Keratinocyte (primary cell): ENCODE measurements at regions not wholly inside any gene's neighbourhood (a gene's known extent, or its start where the extent isn't known, plus 50 kb on each side); places are given as distances from the start of the nearest gene placed in this dataset.

Experiments
- DNase-seq: peaks from one replicate; pipeline ENCODE4 v3.0.0-alpha.2; 2011; ENCODE audit warnings: low read depth, missing footprints, low spot score
- FAIRE-seq: peaks from 2 replicates; lab custom pipeline; 2011; peaks lifted over from hg19 to GRCh38; lab: Jason Lieb, UNC
- H2AFZ ChIP-seq: 2 replicates; pipeline ENCODE4 v1.6.0; 2012; ENCODE audit warnings: low read length, control low read depth, inconsistent platforms; ENCODE audit not compliant: control insufficient read depth
- H3K27ac ChIP-seq: 2 replicates; pipeline ENCODE4 v1.5.1; 2011; ENCODE audit warnings: low read length; ENCODE audit not compliant: control insufficient read depth, insufficient read depth
- H3K27me3 ChIP-seq: 3 replicates; pipeline ENCODE4 v1.6.0; 2011; ENCODE audit warnings: low read length; ENCODE audit not compliant: control insufficient read depth, insufficient read depth; ENCODE audit errors: extremely low read depth
- H3K36me3 ChIP-seq, 2 experiments: 2 replicates in 1 of 2; 3 replicates in 1 of 2; pipeline ENCODE4 v1.5.1; 2011; ENCODE audit warnings: low read length in 2 of 2, mild to moderate bottlenecking in 1 of 2; ENCODE audit not compliant: control insufficient read depth in 2 of 2, insufficient read depth in 2 of 2; ENCODE audit errors: extremely low read depth in 1 of 2
- H3K4me1 ChIP-seq: 3 replicates; pipeline ENCODE4 v1.5.1; 2011; ENCODE audit warnings: low read length; ENCODE audit not compliant: control insufficient read depth, insufficient read depth; ENCODE audit errors: extremely low read depth
- H3K4me2 ChIP-seq: 3 replicates; pipeline ENCODE4 v1.6.0; 2011; ENCODE audit warnings: low read depth, low read length; ENCODE audit not compliant: control insufficient read depth, insufficient read depth; ENCODE audit errors: extremely low read depth
- H3K4me3 ChIP-seq, 3 experiments: fragments of 200-600 bp in 1 of 3; sonication (generic) in 1 of 3; 2 replicates in 2 of 3; 3 replicates in 1 of 3; pipeline ENCODE4 v1.5.1; 2011 to 2016; ENCODE audit warnings: low read length in 3 of 3, mild to moderate bottlenecking in 3 of 3, control low read depth in 2 of 3, inconsistent platforms in 1 of 3, low read depth in 1 of 3, mixed read lengths in 1 of 3, mixed run types in 1 of 3, moderate library complexity in 1 of 3; ENCODE audit not compliant: control insufficient read depth in 2 of 3, insufficient read depth in 2 of 3; ENCODE audit errors: extremely low read depth in 1 of 3
- H3K79me2 ChIP-seq: 2 replicates; pipeline ENCODE4 v1.6.0; 2012; ENCODE audit warnings: low read length; ENCODE audit not compliant: control insufficient read depth, insufficient read depth
- H3K9ac ChIP-seq: 3 replicates; pipeline ENCODE4 v1.6.0; 2011; ENCODE audit warnings: low read length; ENCODE audit not compliant: control insufficient read depth, insufficient read depth; ENCODE audit errors: extremely low read depth
- H3K9me1 ChIP-seq: 3 replicates; pipeline ENCODE4 v1.6.0; 2011; ENCODE audit warnings: low read length; ENCODE audit not compliant: control insufficient read depth, insufficient read depth; ENCODE audit errors: extremely low read depth
- H3K9me3 ChIP-seq: 2 replicates; pipeline ENCODE4 v1.5.1; 2012; ENCODE audit warnings: low read depth, low read length; ENCODE audit not compliant: control insufficient read depth
- H4K20me1 ChIP-seq: 3 replicates; pipeline ENCODE4 v1.6.0; 2011; ENCODE audit warnings: low read length; ENCODE audit not compliant: control insufficient read depth, insufficient read depth; ENCODE audit errors: extremely low read depth
- EZH2 ChIP-seq: IDR thresholded peaks from one replicate; pipeline ENCODE4 v1.6.1; 2012; ENCODE audit warnings: inconsistent platforms, mild to moderate bottlenecking, low read length, moderate library complexity
- dilution Hi-C: fragments of 300-500 bp; cut with MboI; formaldehyde crosslinking; loops from one replicate; pipeline ENCODE4 v1.7.0; 2020; ENCODE audit warnings: low sequenced_read_pairs; ENCODE audit not compliant: extremely low pct_ligation_motif_present
- TF ChIP-seq, protein P1 (sequence below), 3 experiments: IDR thresholded peaks in 1 of 3; conservative IDR thresholded peaks in 1 of 3; optimal IDR thresholded peaks in 1 of 3; 2 replicates in 2 of 3; 3 replicates in 1 of 3; pipeline versions ENCODE3 to v1.5.1; 2011; ENCODE audit warnings: low read length in 3 of 3, mild to moderate bottlenecking in 3 of 3, moderate library complexity in 2 of 3, control low read depth in 1 of 3, inconsistent platforms in 1 of 3; ENCODE audit not compliant: insufficient read depth in 2 of 3; ENCODE audit errors: extremely low read depth in 1 of 3

DNA sequence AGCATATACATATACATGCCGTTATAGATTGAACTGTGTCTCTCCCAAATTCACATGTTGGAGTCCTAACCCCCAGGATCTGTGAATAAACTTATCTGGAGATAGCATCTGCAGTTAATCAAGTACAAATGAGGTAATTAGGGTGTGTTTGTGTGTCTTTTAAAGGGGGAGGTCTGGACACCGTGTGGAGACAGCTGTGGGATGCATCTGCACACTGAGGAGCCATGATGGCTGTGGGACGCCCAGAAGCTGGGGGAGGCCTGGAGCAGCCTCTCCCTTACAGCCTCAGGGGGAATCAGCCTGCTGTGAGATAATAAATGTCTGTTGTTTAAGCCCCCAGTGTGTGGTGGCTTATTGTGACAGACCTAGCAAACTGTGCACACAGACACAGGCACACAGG, 51.8 kb upstream of the COL18A1 start:
- Histone ChIP-seq H3K36me3 (no peaks in the 10 kb centered on the region), H3K4me1 (peaks cover 9% of the 10 kb centered on the region), H3K79me2 (no peaks in the 10 kb centered on the region), H3K9me1 (no peaks in the 10 kb centered on the region), H3K27me3 (peaks cover 15% of the 10 kb centered on the region), H3K4me2 (no peak overlapping the region), H3K9ac (no peak overlapping the region), H3K4me3 (no peak overlapping the region), H2AFZ (no peak overlapping the region), H3K27ac (no peak overlapping the region), H4K20me1 (no peaks in the 10 kb centered on the region), H3K9me3 (no peaks in the 10 kb centered on the region)
- FAIRE-seq, result no peak
- no peak for TF ChIP-seq EZH2
- TF ChIP-seq, protein P1, sequence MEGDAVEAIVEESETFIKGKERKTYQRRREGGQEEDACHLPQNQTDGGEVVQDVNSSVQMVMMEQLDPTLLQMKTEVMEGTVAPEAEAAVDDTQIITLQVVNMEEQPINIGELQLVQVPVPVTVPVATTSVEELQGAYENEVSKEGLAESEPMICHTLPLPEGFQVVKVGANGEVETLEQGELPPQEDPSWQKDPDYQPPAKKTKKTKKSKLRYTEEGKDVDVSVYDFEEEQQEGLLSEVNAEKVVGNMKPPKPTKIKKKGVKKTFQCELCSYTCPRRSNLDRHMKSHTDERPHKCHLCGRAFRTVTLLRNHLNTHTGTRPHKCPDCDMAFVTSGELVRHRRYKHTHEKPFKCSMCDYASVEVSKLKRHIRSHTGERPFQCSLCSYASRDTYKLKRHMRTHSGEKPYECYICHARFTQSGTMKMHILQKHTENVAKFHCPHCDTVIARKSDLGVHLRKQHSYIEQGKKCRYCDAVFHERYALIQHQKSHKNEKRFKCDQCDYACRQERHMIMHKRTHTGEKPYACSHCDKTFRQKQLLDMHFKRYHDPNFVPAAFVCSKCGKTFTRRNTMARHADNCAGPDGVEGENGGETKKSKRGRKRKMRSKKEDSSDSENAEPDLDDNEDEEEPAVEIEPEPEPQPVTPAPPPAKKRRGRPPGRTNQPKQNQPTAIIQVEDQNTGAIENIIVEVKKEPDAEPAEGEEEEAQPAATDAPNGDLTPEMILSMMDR (optimal IDR thresholded peaks at IDR 0.05 in 1 of 3, IDR thresholded peaks at IDR 0.05 in 1 of 3, conservative IDR thresholded peaks at IDR 0.05 in 1 of 3; ENCODE audit: extremely low read depth in 1 of 3, insufficient read depth in 2 of 3, low read length in 3 of 3), result no peak
- DNase-seq, result no peak
- dilution Hi-C loops, result no loop called here

GRCh38 chr21:45354970-45355369, 50.0 kb upstream of the COL18A1 start:
- Histone ChIP-seq H3K9ac (no peak overlapping the region), H3K36me3 (no peaks in the 10 kb centered on the region), H4K20me1 (no peaks in the 10 kb centered on the region), H3K79me2 (no peaks in the 10 kb centered on the region), H3K27ac (no peak overlapping the region), H3K9me3 (no peaks in the 10 kb centered on the region), H3K27me3 (peaks cover 15% of the 10 kb centered on the region), H3K4me1 (peaks cover 5% of the 10 kb centered on the region), H3K9me1 (no peaks in the 10 kb centered on the region), H2AFZ (no peak overlapping the region), H3K4me3 (no peak overlapping the region), H3K4me2 (no peak overlapping the region)
- dilution Hi-C loops, result no loop called here
- FAIRE-seq, result no peak
- TF ChIP-seq, protein P1 (optimal IDR thresholded peaks at IDR 0.05 in 1 of 3, IDR thresholded peaks at IDR 0.05 in 1 of 3, conservative IDR thresholded peaks at IDR 0.05 in 1 of 3; ENCODE audit: extremely low read depth in 1 of 3, insufficient read depth in 2 of 3, low read length in 3 of 3), result no peak
- no peak for TF ChIP-seq EZH2
- no peak for DNase-seq
